Osteocyte (in vitro differentiated cells): ENCODE measurements at regions not wholly inside any gene's neighbourhood (a gene's known extent, or its start where the extent isn't known, plus 50 kb on each side); places are given as distances from the start of the nearest gene placed in this dataset.

Source experiments
- DNase-seq: peaks from one replicate; pipeline ENCODE4 v3.0.0; 2021; ENCODE audit warnings: mixed read lengths; ENCODE audit not compliant: unreplicated experiment; ENCODE audit errors: extremely low spot score
- H3K27ac Mint-ChIP-seq: one replicate; pipeline ENCODE4 v1.8.0; 2021; ENCODE audit warnings: mild to moderate bottlenecking, mixed read lengths; ENCODE audit not compliant: unreplicated experiment
- H3K27me3 Mint-ChIP-seq: one replicate; pipeline ENCODE4 v1.8.0; 2021; ENCODE audit warnings: mixed read lengths; ENCODE audit not compliant: unreplicated experiment
- H3K36me3 Mint-ChIP-seq: one replicate; pipeline ENCODE4 v1.8.0; 2021; ENCODE audit warnings: mixed read lengths; ENCODE audit not compliant: unreplicated experiment
- H3K4me1 Mint-ChIP-seq: one replicate; pipeline ENCODE4 v1.8.0; 2021; ENCODE audit warnings: mixed read lengths; ENCODE audit not compliant: unreplicated experiment
- H3K4me3 Mint-ChIP-seq: one replicate; pipeline ENCODE4 v1.8.0; 2021; ENCODE audit warnings: mild to moderate bottlenecking, moderate library complexity, mixed read lengths; ENCODE audit not compliant: unreplicated experiment
- H3K9me3 Mint-ChIP-seq: one replicate; pipeline ENCODE4 v1.8.0; 2021; ENCODE audit warnings: mixed read lengths; ENCODE audit not compliant: unreplicated experiment
- TF ChIP-seq, protein P1 (sequence below): fragments of 200-600 bp; sonication (generic); IDR thresholded peaks from 2 replicates; pipeline ENCODE4 v1.5.0; 2021; ENCODE audit warnings: antibody characterized with exemption, mild to moderate bottlenecking, moderate library complexity

DNA sequence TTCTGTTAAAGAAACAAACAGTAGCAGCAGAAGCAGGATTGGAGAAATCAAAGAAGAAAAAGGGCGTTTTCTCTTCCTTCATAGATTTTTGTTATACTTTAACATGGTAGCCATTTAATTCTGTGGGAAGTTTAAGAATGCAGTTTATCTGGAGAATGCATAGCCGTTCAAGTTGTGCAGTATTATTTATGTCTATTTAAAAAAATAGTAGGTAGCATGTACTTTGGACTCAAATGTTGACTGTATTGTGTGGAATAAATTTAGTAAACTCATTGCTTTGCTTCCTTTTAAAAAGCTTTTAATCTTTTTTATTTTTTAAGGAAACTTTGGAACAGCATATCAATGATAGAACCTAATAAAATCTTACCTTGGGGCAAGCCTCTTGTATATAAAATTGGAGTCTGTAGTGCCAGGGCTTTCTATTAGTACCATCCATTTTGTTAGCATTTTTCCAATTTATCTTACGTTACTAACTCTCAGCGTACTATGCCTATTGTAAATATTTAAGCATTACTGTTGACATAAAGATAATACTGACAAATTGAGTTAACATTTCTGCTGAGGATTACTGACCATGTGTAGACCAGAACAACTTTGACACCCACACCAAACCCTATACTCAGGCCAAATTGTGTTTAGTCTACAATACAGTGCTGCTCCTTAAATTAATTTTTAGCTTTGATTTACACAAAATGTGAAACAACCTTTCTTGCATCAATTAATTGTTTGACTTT lies 291.1 kb downstream of the NNT start:
- no peaks in the 10 kb centered on the region for H3K9me3 Mint-ChIP-seq
- H3K36me3 Mint-ChIP-seq, result no peaks in the 10 kb centered on the region
- DNase-seq, result no peak
- H3K4me1 Mint-ChIP-seq, result no peaks in the 10 kb centered on the region
- TF ChIP-seq, protein P1, sequence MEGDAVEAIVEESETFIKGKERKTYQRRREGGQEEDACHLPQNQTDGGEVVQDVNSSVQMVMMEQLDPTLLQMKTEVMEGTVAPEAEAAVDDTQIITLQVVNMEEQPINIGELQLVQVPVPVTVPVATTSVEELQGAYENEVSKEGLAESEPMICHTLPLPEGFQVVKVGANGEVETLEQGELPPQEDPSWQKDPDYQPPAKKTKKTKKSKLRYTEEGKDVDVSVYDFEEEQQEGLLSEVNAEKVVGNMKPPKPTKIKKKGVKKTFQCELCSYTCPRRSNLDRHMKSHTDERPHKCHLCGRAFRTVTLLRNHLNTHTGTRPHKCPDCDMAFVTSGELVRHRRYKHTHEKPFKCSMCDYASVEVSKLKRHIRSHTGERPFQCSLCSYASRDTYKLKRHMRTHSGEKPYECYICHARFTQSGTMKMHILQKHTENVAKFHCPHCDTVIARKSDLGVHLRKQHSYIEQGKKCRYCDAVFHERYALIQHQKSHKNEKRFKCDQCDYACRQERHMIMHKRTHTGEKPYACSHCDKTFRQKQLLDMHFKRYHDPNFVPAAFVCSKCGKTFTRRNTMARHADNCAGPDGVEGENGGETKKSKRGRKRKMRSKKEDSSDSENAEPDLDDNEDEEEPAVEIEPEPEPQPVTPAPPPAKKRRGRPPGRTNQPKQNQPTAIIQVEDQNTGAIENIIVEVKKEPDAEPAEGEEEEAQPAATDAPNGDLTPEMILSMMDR, result no peak
- H3K4me3 Mint-ChIP-seq, result no peak overlapping the region
- H3K27ac Mint-ChIP-seq, result no peak overlapping the region
- peaks cover 2% of the 10 kb centered on the region for H3K27me3 Mint-ChIP-seq

DNA sequence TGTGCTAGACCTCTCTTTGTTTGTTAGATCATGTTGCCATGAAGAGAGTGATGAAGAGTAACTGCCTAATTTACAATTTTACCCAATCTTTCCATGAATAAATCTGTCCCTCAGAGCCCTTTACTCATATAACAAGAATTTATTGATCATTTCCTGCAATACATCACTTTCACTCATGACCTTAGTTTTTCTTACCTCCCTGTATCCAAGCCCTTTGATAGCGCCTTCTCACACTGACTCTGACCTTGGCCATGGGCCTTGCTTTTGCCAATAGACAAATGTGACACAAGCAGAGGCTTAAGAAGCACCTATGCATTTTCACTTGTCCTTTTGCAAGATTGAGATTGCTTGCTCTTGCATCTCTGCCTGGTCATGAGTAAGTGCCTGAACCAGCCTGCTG lies 288.1 kb downstream of the NNT start:
- TF ChIP-seq, protein P1, result no peak
- Mint-ChIP-seq H3K27ac (no peak overlapping the region), H3K36me3 (no peaks in the 10 kb centered on the region), H3K9me3 (no peaks in the 10 kb centered on the region), H3K4me1 (no peaks in the 10 kb centered on the region), H3K27me3 (peaks cover 2% of the 10 kb centered on the region), H3K4me3 (no peak overlapping the region)
- DNase-seq, result no peak

DNA sequence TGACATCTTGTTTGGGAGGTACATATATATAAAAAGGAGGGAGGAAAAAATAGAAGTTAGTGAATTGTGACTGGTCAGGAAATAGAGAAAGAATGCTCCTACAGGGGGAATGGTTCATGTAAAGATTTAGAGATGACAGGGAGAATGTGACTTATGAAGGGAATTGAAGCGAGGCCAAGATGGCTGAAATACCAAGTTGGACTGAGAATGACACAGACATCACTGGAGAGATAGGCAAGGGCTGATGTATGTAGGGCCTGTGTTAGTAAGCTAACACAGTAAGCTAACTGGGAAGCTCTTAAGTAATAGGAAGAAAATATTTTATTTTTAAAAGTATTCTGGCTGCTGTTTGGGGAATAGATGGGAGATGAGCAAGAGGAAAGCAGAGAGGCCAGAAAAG lies 286.3 kb downstream of the NNT start:
- TF ChIP-seq, protein P1, result no peak
- H3K4me1 Mint-ChIP-seq, result no peaks in the 10 kb centered on the region
- no peak overlapping the region for H3K4me3 Mint-ChIP-seq
- no peaks in the 10 kb centered on the region for H3K36me3 Mint-ChIP-seq
- H3K27me3 Mint-ChIP-seq, result peaks cover 2% of the 10 kb centered on the region
- no peak overlapping the region for H3K27ac Mint-ChIP-seq
- H3K9me3 Mint-ChIP-seq, result no peaks in the 10 kb centered on the region
- no peak for DNase-seq

DNA sequence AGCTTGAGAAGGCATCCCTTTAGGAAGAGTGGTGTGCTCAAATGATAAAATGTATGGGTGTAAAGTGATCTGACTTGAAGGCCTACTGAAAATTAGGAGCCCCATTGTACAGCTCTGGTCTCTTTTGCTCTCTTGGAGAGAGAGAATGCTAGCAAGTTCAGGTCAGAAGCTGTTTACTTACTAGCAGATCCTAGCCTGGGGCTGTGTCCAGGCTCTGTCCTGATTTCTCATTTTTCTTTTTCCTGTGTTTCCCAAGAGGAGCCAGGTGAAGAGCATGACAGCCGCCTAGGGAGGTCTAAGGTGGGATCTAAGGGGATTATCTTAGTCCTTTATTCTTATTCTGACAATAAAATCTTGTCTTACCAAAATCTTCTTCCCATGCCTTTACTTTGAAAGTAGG lies 272.8 kb downstream of the NNT start:
- TF ChIP-seq, protein P1, result no peak
- H3K4me3 Mint-ChIP-seq, result no peak overlapping the region
- H3K27me3 Mint-ChIP-seq, result no peaks in the 10 kb centered on the region
- no peaks in the 10 kb centered on the region for H3K9me3 Mint-ChIP-seq
- DNase-seq, result no peak
- H3K36me3 Mint-ChIP-seq, result no peaks in the 10 kb centered on the region
- no peak overlapping the region for H3K27ac Mint-ChIP-seq
- no peaks in the 10 kb centered on the region for H3K4me1 Mint-ChIP-seq

DNA sequence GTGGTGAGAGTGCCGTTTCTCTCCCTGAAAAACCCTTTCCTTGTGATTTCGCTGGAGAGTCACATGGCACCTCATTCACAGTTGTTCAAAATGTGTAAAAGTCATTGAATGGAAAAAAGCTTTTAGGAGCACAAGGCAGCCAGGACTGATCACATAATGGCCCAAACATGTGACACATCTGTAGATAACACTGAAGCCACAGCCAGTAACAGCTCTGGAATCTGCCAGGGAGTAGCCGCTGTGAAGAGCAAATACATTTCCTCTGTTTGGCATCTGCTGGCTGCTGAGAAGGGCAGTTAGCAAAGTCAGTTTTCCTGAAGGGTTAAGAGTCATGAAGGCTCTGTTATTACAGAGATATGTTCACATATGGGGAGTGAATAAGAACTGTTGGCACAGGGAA lies 271.8 kb downstream of the NNT start:
- Mint-ChIP-seq H3K36me3 (no peaks in the 10 kb centered on the region), H3K27ac (no peak overlapping the region), H3K4me3 (no peak overlapping the region), H3K27me3 (peaks cover 3% of the 10 kb centered on the region), H3K4me1 (no peaks in the 10 kb centered on the region), H3K9me3 (no peaks in the 10 kb centered on the region)
- TF ChIP-seq, protein P1, result no peak
- no peak for DNase-seq
